Mesodermal cell (in vitro differentiated cells): ENCODE measurements at regions not wholly inside any gene's neighbourhood (a gene's known extent, or its start where the extent isn't known, plus 50 kb on each side); places are given as distances from the start of the nearest gene placed in this dataset.

Source experiments
- H3K27ac ChIP-seq: 2 replicates; pipeline ENCODE4 v1.7.0; 2013; ENCODE audit warnings: mild to moderate bottlenecking, low read depth, low read length, moderate library complexity; ENCODE audit not compliant: severe bottlenecking
- H3K36me3 ChIP-seq: 2 replicates; pipeline ENCODE4 v1.7.1; 2013; ENCODE audit warnings: mild to moderate bottlenecking, low read length, moderate library complexity; ENCODE audit not compliant: control insufficient read depth, insufficient read depth
- H3K4me1 ChIP-seq: one replicate; pipeline ENCODE4 v1.7.1; 2013; ENCODE audit warnings: mild to moderate bottlenecking, low read length; ENCODE audit not compliant: insufficient read depth, control insufficient read depth, poor library complexity, severe bottlenecking
- H3K4me3 ChIP-seq: 2 replicates; pipeline ENCODE4 v1.7.0; 2013; ENCODE audit warnings: low read length, control low read depth, mild to moderate bottlenecking; ENCODE audit not compliant: insufficient read depth, poor library complexity, severe bottlenecking; ENCODE audit errors: extremely low read depth
- H3K9me3 ChIP-seq: 2 replicates; pipeline ENCODE4 v1.7.1; 2013; ENCODE audit warnings: mild to moderate bottlenecking, low read length, moderate library complexity; ENCODE audit not compliant: control insufficient read depth
- WGBS, 2 experiments: methylation state at CpG; one replicate each; pipeline ENCODE4 v1.1.5; 2013; ENCODE audit warnings: missing lambda C conversion rate in 2 of 2; ENCODE audit not compliant: insufficient coverage in 2 of 2; 5-methylcytosine and 5-hydroxymethylcytosine counted together

GRCh38 chr5:139743001-139743771 lies 52.4 kb upstream of the PSD2 start:
- Histone ChIP-seq H3K36me3 (no peaks in the 10 kb centered on the region), H3K4me1 (peaks cover 46% of the 10 kb centered on the region), H3K9me3 (no peaks in the 10 kb centered on the region), H3K4me3 (no peak overlapping the region), H3K27ac (no peak overlapping the region)
- WGBS, 2 experiments = 75 to 89% methylated on average over 5 to 6 of the region's 9 CpGs

DNA sequence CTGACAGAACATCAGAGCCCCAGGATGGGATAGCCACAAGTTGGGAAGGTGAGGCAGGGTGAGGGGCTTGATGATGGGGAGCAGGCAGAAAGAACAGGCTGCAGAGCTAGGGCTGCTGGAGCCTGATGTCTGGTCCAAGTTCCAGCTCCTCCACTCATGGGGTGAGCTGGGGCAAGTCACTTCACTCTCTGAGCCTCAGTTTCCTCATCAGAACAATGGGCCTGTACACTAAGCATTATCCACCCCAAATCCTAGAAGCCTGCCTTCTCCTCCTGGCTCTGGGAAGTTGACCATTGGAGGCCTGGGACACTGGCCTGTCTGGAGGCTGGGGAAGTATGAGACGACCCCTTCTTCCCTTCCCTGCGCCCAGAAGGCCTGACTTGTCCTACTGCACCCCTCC lies 51.8 kb upstream of the PSD2 start:
- Histone ChIP-seq H3K36me3 (no peaks in the 10 kb centered on the region), H3K27ac (no peak overlapping the region), H3K9me3 (no peaks in the 10 kb centered on the region), H3K4me1 (peaks cover 47% of the 10 kb centered on the region), H3K4me3 (no peak overlapping the region)
- WGBS, 2 experiments = 80 to 100% methylated on average over 1 of the region's 2 CpGs

- no peaks in the 10 kb centered on the region for H3K36me3 ChIP-seq
- H3K4me3 ChIP-seq = no peak overlapping the region
- H3K27ac ChIP-seq = no peak overlapping the region
- H3K9me3 ChIP-seq = no peaks in the 10 kb centered on the region
- H3K4me1 ChIP-seq = peaks cover 47% of the 10 kb centered on the region
- 88 to 92% methylated on average over 5 to 7 of the region's 12 CpGs for WGBS, 2 experiments
Observed at GRCh38 chr5:139744471-139745131, 51.0 kb upstream of the PSD2 start.

GRCh38 chr5:139745132-139745799 lies 50.3 kb upstream of the PSD2 start:
- 19 to 22% methylated on average over 13 to 15 of the region's 17 CpGs for WGBS, 2 experiments
- no peak overlapping the region for H3K27ac ChIP-seq
- no peak overlapping the region for H3K4me3 ChIP-seq
- no peaks in the 10 kb centered on the region for H3K36me3 ChIP-seq
- H3K4me1 ChIP-seq = peaks cover 45% of the 10 kb centered on the region
- H3K9me3 ChIP-seq = no peaks in the 10 kb centered on the region

DNA sequence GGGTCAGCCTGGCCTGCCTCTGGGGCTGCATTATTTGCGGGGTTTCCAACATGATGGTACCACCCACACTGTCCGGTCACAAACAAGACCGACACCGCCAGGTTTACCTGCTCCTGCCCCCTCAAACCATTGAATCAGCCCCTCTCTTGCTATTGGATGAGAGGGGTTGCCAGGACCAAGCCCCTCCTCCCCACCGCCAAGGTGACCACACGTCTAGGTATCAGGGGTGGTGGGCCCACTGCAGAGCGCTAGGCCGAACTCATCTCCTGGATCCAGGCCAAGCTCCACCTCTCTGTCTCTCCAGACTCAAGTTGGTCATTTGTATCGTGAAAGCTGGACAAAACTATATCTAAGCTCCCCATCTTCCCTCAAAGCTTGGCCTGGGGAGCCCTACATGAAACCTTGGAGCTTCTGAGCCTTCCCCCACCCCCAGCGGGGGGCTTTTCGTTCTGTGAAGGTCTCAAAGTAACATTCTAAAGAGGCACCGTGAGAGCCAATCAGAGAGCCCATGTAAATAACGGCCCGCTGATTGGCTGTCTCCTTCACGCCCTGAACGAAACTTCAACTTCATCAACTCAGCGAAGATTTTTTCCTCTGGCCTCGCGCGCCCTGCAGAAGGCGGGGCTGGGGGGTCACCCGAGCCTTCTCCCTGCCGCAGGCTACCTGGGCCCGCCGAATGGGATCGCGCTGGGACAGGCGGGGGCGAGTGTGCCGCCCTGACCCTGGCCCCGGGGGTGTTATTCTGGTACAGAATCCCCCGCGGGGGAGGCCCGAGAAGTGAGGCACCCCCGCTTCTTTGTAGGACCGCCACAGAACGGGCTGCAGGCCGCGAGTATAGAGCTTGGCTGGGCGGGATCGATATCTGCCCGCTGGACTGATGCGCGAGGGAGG lies 49.6 kb upstream of the PSD2 start:
- H3K27ac ChIP-seq = peak overlapping the region; percentile 75
- WGBS, 2 experiments = 3 to 4% methylated on average over 38 to 40 of the region's 44 CpGs
- H3K4me3 ChIP-seq = peak overlapping the region; percentile 31
- no peaks in the 10 kb centered on the region for H3K9me3 ChIP-seq
- H3K4me1 ChIP-seq = peaks cover 42% of the 10 kb centered on the region
- H3K36me3 ChIP-seq = no peaks in the 10 kb centered on the region
